GM18519 (cell line): ENCODE measurements at regions not wholly inside any gene's neighbourhood (a gene's known extent, or its start where the extent isn't known, plus 50 kb on each side); places are given as distances from the start of the nearest gene placed in this dataset.

ENCODE experiments used
- ATAC-seq: cut with Tn5 transposase; IDR thresholded peaks from one replicate; pipeline ENCODE4 v1.9.1; 2021; ENCODE audit warnings: mild to moderate bottlenecking, moderate library complexity; ENCODE audit not compliant: unreplicated experiment, low FRiP score

GRCh38 chr7:136189506-136189998 lies 212.4 kb upstream of the MTPN start:
- ATAC-seq, result no peak

GRCh38 chr7:136186281-136186680 lies 209.1 kb upstream of the MTPN start:
- no peak for ATAC-seq

- ATAC-seq, result no peak
These were observed 207.6 kb upstream of the MTPN start for GRCh38 chr7:136184719-136185118.

- ATAC-seq, result no peak
These were observed 206.8 kb upstream of the MTPN start for GRCh38 chr7:136183981-136184380.

GRCh38 chr7:136180984-136181383 lies 203.8 kb upstream of the MTPN start:
- no peak for ATAC-seq

GRCh38 chr7:136179851-136180721 lies 202.9 kb upstream of the MTPN start:
- ATAC-seq, result no peak

- ATAC-seq, result no peak
These were observed 202.0 kb upstream of the MTPN start for GRCh38 chr7:136179154-136179553.

- ATAC-seq, result no peak
These were observed 197.4 kb upstream of the MTPN start for GRCh38 chr7:136174477-136175125.

- ATAC-seq, result no peak
These were observed 196.7 kb upstream of the MTPN start for GRCh38 chr7:136173874-136174273.

- ATAC-seq, result no peak
These were observed 194.1 kb upstream of the MTPN start for GRCh38 chr7:136171233-136171632.

GRCh38 chr7:136168821-136169220 lies 191.7 kb upstream of the MTPN start:
- no peak for ATAC-seq

- ATAC-seq, result no peak
These were observed 190.8 kb upstream of the MTPN start for GRCh38 chr7:136167991-136168390.

- ATAC-seq, result no peak
These were observed 189.4 kb upstream of the MTPN start for GRCh38 chr7:136166521-136166920.

GRCh38 chr7:136163340-136163801 lies 186.2 kb upstream of the MTPN start:
- no peak for ATAC-seq

GRCh38 chr7:136150311-136150710 lies 173.2 kb upstream of the MTPN start:
- ATAC-seq, result no peak

- no peak for ATAC-seq
These were observed 171.8 kb upstream of the MTPN start for GRCh38 chr7:136148920-136149319.

GRCh38 chr7:136146925-136147324 lies 169.8 kb upstream of the MTPN start:
- no peak for ATAC-seq

- ATAC-seq, result no peak
These were observed 167.0 kb upstream of the MTPN start for GRCh38 chr7:136144182-136144581.

- ATAC-seq, result no peak
These were observed 166.1 kb upstream of the MTPN start for GRCh38 chr7:136143271-136143670.

- no peak for ATAC-seq
These were observed 165.4 kb upstream of the MTPN start for GRCh38 chr7:136142583-136142982.

GRCh38 chr7:136140469-136140868 lies 163.3 kb upstream of the MTPN start:
- no peak for ATAC-seq

GRCh38 chr7:136139417-136139816 lies 162.3 kb upstream of the MTPN start:
- no peak for ATAC-seq
